WERI-Rb-1 (cell line): ENCODE measurements at regions not wholly inside any gene's neighbourhood (a gene's known extent, or its start where the extent isn't known, plus 50 kb on each side); places are given as distances from the start of the nearest gene placed in this dataset.

Experiments used
- DNase-seq: peaks from one replicate; pipeline ENCODE4 v3.0.0-alpha.2; 2020
- H3K27ac ChIP-seq: fragments of 250-450 bp; sonication (Bioruptor Pico); 2 replicates; pipeline ENCODE4 v1.5.1; 2020; ENCODE audit warnings: mild to moderate bottlenecking, moderate library complexity
- H3K27me3 ChIP-seq: fragments of 250-450 bp; sonication (Bioruptor Pico); 2 replicates; pipeline ENCODE4 v1.5.1; 2021; ENCODE audit warnings: mild to moderate bottlenecking, low read depth, moderate library complexity; ENCODE audit not compliant: insufficient read depth, severe bottlenecking
- H3K36me3 ChIP-seq: fragments of 250-450 bp; sonication (Bioruptor Pico); 2 replicates; pipeline ENCODE4 v1.5.1; 2020; ENCODE audit warnings: mild to moderate bottlenecking, moderate library complexity
- H3K4me3 ChIP-seq: 2 replicates; pipeline ENCODE4 v1.5.1; 2011; ENCODE audit warnings: low read depth, mild to moderate bottlenecking, control low read depth, low read length
- H3K9me3 ChIP-seq: fragments of 250-450 bp; sonication (Bioruptor Pico); 2 replicates; pipeline ENCODE4 v1.5.1; 2021; ENCODE audit warnings: mild to moderate bottlenecking, moderate library complexity; ENCODE audit not compliant: severe bottlenecking
- CTCF ChIP-seq: IDR thresholded peaks from 2 replicates; pipeline ENCODE4 v1.5.1; 2011; ENCODE audit warnings: low read depth, mild to moderate bottlenecking, control low read depth, inconsistent platforms, low read length

- H3K9me3 ChIP-seq: peaks cover 6% of the 10 kb centered on the region
- TF ChIP-seq CTCF: no peak
- DNase-seq: no peak
- H3K27ac ChIP-seq: peak overlapping the region; percentile 45
- H3K36me3 ChIP-seq: no peaks in the 10 kb centered on the region
- H3K27me3 ChIP-seq: no peaks in the 10 kb centered on the region
- H3K4me3 ChIP-seq: no peak overlapping the region
Observed at GRCh38 chr16:11495066-11495407, 91.7 kb downstream of the LITAF start.
